ENCODE measurements at regions not wholly inside any gene's neighbourhood (a gene's known extent, or its start where the extent isn't known, plus 50 kb on each side); places are given as distances from the start of the nearest gene placed in this dataset.

- TF ChIP-seq TAF1 (IDR thresholded peaks at IDR 0.05; ENCODE audit: borderline replicate concordance, low read depth, low read length): no peak
- no peak for TF ChIP-seq POLR2AphosphoS5 (IDR thresholded peaks at IDR 0.05; ENCODE audit: low read depth, low read length)
- no peak for TF ChIP-seq POLR2A (IDR thresholded peaks at IDR 0.05; ENCODE audit: low read depth, low read length)
Measured at GRCh38 chr4:107133965-107134653, 98.0 kb upstream of the DKK2 start.
